ENCODE measurements at regions not wholly inside any gene's neighbourhood (a gene's known extent, or its start where the extent isn't known, plus 50 kb on each side); places are given as distances from the start of the nearest gene placed in this dataset.
A peak's percentile ranks its signal among the peaks of the same experiment; 100 is the strongest.

DNA sequence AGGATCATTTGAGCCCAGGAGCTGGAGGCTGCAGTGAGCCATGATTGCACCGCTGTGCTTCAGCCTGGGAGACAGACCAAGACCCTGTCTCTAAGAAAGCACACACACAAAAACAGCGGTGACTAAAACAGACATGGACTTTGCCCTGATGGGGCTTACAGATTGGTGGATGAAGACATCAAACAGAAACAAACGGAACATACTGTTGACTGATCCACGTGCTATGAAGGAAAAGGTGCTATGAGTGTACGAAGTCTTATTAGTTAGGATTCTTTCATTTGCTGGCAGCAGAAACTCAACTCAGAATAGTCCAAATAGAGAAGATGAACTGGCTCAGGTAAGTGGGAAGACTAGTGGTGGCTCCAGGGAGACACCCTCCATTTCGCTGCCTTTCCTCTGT lies 309.8 kb upstream of the N4BP1 start:
- no peak for DNase-seq

DNA sequence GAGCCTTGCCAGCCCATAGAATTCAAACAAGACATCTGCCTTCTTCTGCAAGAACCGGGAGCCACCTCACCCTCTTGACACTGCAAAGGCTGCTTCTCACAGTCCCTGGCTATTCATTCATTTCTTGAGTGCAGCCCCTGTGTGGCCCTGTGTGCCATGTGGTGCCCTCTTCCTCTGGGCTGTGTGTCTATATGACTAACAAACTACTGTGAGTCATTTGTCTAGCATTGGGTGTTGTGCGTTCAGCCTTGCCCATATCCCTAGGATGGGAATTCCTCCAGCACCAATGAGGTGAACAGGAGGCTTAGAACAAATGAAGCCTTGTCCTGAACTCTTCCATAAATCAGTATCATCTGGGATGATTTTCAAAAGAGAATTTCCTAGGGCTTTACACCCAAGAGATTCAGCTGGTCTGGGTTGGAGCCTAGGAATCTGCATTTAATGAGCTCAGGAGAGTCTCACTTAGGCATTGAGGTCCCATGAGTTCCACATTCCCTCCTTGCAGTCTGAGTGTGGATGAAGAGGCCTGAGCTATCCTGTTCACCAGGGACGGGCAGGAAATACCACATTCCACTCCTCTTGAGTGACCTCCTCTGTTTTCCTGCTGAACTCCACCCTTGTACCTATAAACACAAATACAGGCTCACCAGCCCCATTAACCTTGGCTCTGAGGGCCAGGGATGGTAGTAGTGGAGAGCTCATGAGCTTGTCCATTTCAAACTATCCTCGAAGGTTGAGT lies 308.7 kb upstream of the N4BP1 start:
- DNase-seq: no peak

DNA sequence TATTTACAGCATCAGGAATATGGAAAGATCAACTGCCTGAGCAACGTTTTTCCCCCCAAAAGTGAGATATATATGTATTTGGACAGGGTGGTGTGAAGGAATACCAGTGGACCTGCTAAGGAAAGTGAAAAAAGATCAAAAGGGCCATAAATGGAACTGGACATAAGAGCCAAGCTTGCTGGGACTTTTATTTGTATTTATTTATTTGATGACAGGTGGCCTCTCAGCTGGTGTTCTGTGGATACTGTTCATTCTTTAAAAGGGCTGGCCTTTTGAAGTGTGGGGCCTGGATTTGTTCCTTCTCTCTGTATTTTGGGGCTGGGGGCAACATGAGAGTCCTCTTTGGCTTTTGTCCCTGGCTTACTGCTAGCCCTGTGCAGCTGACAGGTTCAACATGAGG lies 306.6 kb upstream of the N4BP1 start:
- no peak for DNase-seq

DNA sequence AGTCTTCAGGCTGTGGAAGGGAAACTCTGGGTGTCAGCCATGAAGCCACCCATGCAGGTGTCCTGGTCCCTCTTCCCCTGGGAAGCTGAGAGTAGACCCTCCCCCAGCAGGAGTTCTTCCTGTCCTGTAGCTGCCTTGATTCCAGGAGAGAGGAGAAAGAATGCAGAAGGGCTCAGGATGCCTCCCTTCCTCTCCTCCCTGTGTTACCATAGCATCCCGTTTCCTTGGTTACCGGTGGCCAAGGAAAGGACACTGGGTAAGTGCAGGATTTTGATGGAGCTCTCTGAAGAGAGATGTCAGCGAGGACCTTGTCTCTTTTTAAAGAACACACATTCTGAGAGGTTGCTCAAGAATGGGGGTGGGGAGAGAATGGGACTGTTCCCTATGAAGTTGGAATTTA lies 304.1 kb upstream of the N4BP1 start:
- no peak for DNase-seq

- no peak for DNase-seq
Observed at GRCh38 chr16:48913384-48913783, 303.4 kb upstream of the N4BP1 start.

DNA sequence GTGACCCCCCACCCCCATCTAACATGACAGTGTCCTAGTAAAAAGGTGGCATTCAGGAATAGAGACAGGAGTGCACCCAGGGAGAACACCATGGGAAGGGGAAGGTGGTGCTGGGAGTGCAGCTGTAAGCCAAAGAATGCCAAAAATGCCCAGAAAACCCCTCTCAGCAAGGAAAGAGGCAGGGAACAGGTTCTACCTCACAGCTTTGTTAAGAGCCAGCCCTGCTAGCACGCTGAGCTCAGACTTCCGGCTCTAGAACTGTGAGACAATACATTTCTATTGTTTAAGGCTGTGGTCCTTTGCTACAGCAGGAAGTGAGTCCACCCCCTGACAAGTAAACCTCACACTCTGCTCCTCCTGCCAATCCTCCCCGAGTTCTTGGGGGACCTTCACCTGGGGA lies 302.4 kb upstream of the N4BP1 start:
- DNase-seq: no peak

DNA sequence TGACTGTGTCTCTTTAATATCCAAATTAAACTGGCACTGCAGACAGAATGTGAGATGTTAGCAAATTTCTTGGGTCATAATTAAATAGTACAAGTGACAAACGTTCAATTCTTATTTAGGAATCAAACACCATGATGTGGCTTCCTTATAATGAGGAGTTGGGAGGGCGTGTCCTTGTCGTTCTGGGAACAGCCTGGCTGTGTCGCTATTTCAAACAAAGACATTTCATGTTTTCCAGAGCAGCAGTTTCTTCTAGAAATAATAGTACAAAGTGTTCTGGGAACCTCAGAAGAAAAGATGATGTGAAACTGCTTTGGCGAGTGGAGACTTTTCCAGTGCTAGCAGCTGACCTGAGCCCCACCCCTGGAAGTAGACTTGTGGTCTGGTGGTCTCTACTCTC lies 301.7 kb upstream of the N4BP1 start:
- no peak for DNase-seq

- no peak for DNase-seq
Observed at GRCh38 chr16:48910214-48910613, 300.2 kb upstream of the N4BP1 start.

- DNase-seq: no peak
Observed at GRCh38 chr16:48909231-48909630, 299.3 kb upstream of the N4BP1 start.

DNA sequence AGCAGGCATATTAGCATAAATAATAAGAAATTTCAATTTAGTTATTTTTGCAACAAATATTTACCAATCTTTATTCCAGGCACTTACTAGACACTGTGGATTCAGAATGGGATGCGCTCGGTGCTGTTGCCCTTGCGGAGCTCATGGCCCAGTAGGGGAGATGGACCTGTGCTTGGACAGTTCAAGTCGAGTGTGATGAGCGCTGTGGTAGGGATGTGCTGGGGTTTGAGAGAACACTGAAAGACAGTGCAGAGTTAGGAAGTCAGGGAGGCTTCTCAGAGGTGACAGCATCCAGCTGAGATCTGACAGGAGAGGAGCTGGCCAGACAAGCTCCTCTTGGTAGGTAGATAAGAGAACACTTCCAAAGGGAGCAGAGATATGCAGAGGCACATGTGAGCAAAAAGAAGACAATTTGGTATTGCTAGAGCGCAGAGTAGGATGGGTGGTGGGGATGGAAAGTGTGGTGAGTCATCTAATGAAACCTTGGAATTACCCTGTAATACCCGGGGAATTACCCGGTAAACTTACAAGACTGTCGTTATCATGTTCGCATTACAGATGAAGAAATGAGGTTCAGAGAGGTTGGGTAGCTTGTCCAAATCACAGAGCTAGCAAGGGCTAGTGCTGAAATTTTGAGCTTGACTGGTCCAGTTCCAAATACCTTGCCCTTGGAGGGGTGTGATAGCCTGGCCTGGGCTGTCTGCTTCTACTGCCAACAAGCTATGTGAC lies 298.1 kb upstream of the N4BP1 start:
- peak; percentile 23 to 32 (median 24) for DNase-seq

DNA sequence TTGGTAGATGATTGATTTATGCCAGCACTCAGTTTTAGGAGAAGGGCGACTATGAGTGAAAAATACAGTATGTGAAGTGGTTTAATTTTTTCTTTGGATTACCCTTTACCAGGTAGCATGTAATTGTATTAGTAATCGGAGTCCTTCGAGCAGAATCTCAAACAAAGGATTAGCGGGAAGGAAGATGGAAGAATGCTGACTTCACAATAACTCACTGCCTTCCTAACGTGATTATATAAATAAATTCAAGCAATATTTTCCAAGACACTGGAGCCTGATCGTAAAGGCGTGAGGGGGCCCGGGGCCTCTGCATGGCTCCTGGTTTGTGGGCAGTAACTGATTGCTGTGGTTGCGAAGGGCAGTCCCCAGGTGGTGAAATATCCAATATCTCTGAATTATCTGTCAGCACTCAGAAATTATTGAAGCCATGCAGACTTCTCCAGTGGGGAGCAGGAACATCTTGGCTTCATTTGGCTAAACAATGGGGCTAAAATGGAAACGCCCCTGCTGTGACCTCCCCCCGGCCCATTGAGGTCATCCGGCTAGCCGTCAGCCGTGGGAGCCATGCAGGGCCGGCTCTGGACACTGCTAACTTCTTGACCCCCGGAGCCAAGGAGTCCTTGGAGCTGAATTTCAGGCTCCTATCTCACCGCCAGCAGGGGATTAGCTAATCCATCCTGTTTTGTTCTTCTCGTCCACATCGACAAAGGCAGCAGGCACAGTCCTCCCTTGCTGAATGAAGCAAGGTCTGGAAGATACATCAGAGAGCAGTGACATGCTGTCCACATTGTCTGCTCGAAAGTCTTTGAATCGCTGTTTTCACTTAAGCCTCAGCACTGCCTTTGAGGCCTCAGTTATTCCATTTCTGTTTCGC lies 295.9 kb upstream of the N4BP1 start:
- DNase-seq: no peak

DNA sequence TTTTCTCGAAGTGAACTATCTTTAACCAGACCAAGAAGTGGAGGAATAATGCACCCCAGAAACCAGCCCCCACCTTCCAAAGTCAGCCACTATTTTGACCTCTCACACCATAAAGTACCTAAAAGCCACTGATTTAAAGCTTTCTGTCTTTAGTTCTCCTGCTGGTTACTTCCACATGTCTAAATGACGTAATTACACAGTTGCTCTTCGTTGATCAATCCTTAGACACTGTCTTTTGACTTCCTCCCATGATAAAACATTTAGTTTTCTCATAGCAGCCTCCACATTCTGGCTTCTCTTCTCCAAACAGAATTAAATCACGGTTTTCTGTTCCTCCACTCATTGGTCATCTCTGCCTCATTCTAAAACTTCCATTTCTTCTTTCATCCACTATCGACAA lies 294.4 kb upstream of the N4BP1 start:
- no peak for DNase-seq

GRCh38 chr16:48903039-48903438 lies 293.1 kb upstream of the N4BP1 start:
- no peak for DNase-seq

- no peak for DNase-seq
Observed at GRCh38 chr16:48901712-48902374, 291.9 kb upstream of the N4BP1 start.

DNA sequence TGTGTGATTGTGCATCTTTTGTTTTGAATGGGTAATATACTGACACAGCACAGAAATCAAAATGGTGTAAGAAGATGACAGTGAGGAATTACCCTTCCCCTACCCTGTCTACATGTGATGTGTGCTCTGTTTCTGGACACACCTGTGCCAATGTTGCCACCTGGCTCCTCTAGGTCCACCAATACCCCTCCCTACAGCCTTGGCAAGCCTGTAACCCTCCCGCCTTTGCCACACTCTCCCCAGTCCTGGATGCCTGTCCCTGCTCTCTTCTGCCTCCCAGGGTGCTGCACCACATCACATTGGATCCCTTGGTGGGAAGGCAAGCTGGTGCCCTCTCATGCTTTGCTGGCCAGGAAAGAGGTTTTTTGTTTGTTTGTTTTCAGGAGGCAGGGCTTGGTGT lies 289.5 kb upstream of the N4BP1 start:
- no peak for DNase-seq

GRCh38 chr16:48897698-48898205 lies 287.8 kb upstream of the N4BP1 start:
- DNase-seq: no peak

- DNase-seq: no peak
Observed at GRCh38 chr16:48895142-48895541, 285.2 kb upstream of the N4BP1 start.

DNA sequence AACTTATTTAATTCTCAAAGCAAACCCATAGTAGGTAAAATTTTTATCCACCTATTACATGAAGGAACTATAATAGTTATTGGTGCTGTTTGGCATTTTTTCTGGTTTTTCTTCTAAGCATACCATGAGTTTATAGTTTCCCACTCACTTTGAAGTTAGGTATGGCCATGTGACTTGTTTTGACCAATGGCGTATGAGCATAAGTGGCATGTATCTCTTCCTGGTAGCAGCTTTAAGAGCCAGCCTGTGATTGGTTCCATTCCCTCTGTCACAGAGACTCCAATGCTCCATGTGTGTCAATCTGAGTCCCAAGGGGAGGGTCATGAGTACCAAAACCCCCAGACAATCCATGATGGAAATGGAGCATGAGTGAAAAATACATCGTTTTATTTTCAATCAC lies 282.9 kb upstream of the N4BP1 start:
- DNase-seq: no peak

- no peak for DNase-seq
Observed at GRCh38 chr16:48887646-48888210, 277.7 kb upstream of the N4BP1 start.

- no peak for DNase-seq
Observed at GRCh38 chr16:48885471-48885870, 275.5 kb upstream of the N4BP1 start.

GRCh38 chr16:48881272-48881671 lies 271.3 kb upstream of the N4BP1 start:
- no peak for DNase-seq

Data from suppressor macrophage treated with lipopolysaccharide for 1 hour (primary cell).